NB4 (cell line): ENCODE measurements at regions not wholly inside any gene's neighbourhood (a gene's known extent, or its start where the extent isn't known, plus 50 kb on each side); places are given as distances from the start of the nearest gene placed in this dataset.

ENCODE experiments used
- DNase-seq: peaks from one replicate; pipeline ENCODE4 v3.0.0; 2010; ENCODE audit warnings: low read depth
- H3K4me3 ChIP-seq: one replicate; pipeline ENCODE4 v1.5.1; 2011; ENCODE audit warnings: mild to moderate bottlenecking, low read depth, low read length, moderate library complexity
- CTCF ChIP-seq: IDR thresholded peaks from one replicate; pipeline ENCODE4 v1.5.1; 2012; ENCODE audit warnings: low read depth, low read length
- MAX ChIP-seq: IDR thresholded peaks from 2 replicates; pipeline ENCODE4 v1.6.1; 2011; ENCODE audit warnings: low read depth, low read length
- MYC ChIP-seq: IDR thresholded peaks from 2 replicates; pipeline ENCODE4 v1.6.1; 2011; ENCODE audit warnings: low read depth, low read length
- POLR2A ChIP-seq: IDR thresholded peaks from 2 replicates; pipeline ENCODE4 v1.6.1; 2011; ENCODE audit warnings: mild to moderate bottlenecking; ENCODE audit not compliant: insufficient read length; ENCODE audit errors: extremely low read depth

GRCh38 chr16:79735271-79735670 is 134.7 kb upstream of the MAF start:
- no peak for TF ChIP-seq MAX
- TF ChIP-seq POLR2A, result no peak
- no peak for TF ChIP-seq MYC
- no peak for TF ChIP-seq CTCF
- no peak for DNase-seq
- no peak overlapping the region for H3K4me3 ChIP-seq

GRCh38 chr16:79734721-79735120 is 134.2 kb upstream of the MAF start:
- H3K4me3 ChIP-seq, result no peak overlapping the region
- DNase-seq, result no peak
- TF ChIP-seq CTCF (no peak), POLR2A (no peak), MYC (no peak), MAX (no peak)

- TF ChIP-seq MAX, result no peak
- TF ChIP-seq CTCF, result no peak
- TF ChIP-seq MYC, result no peak
- no peak for TF ChIP-seq POLR2A
- no peak overlapping the region for H3K4me3 ChIP-seq
- no peak for DNase-seq
These were observed 128.3 kb upstream of the MAF start for GRCh38 chr16:79728923-79729240.

- no peak for TF ChIP-seq MAX
- TF ChIP-seq CTCF, result no peak
- no peak for TF ChIP-seq MYC
- TF ChIP-seq POLR2A, result no peak
- DNase-seq, result no peak
- H3K4me3 ChIP-seq, result no peak overlapping the region
These were observed 127.7 kb upstream of the MAF start for GRCh38 chr16:79728048-79728922.

GRCh38 chr16:79726902-79727301 is 126.4 kb upstream of the MAF start:
- TF ChIP-seq CTCF, result no peak
- TF ChIP-seq POLR2A, result no peak
- TF ChIP-seq MAX, result no peak
- no peak for TF ChIP-seq MYC
- DNase-seq, result no peak
- H3K4me3 ChIP-seq, result no peak overlapping the region

- no peak for TF ChIP-seq MAX
- no peak for TF ChIP-seq POLR2A
- TF ChIP-seq MYC, result no peak
- no peak for TF ChIP-seq CTCF
- no peak overlapping the region for H3K4me3 ChIP-seq
- no peak for DNase-seq
These were observed 124.5 kb upstream of the MAF start for GRCh38 chr16:79725051-79725450.
